ENCODE measurements at regions not wholly inside any gene's neighbourhood (a gene's known extent, or its start where the extent isn't known, plus 50 kb on each side); places are given as distances from the start of the nearest gene placed in this dataset.

DNA sequence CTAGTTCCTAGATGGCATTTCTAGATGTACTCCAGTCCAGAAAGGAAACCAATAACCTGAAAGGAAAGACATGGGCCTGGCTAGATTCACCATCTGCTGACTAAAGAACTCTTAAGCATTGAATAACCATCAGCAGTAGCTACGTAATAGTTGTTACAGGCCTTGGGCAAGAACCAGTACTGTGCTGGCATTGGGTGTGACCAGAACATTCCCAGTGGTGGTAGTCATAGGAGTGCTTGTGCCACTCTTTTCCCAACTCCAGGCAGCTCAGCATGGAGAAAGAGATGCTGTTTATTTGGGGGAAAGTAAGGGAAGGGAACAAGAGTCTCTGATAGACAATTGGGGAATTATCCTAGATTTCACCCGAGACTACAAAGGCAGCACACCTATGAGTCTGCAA lies 333.3 kb downstream of the SLC16A7 start:
- DNase-seq: no peak

DNA sequence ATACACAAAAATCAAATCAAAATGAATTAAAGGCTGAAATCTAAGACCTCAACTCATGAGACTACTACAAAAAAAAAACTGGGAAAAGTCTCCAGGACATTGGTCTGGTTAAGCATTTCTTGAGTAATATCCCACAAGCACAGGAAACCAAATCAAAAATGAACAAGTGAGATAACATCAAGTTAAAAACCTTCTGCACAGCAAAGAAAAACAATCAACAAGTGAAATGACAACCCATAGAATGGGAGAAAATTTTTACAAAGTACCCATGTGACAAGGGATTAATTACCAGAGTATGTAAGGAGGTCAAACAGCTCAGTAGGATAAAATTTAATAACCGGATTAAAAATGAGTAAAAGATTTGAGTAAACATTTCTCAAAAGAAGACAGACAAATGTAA lies 338.7 kb downstream of the SLC16A7 start:
- no peak for DNase-seq

DNA sequence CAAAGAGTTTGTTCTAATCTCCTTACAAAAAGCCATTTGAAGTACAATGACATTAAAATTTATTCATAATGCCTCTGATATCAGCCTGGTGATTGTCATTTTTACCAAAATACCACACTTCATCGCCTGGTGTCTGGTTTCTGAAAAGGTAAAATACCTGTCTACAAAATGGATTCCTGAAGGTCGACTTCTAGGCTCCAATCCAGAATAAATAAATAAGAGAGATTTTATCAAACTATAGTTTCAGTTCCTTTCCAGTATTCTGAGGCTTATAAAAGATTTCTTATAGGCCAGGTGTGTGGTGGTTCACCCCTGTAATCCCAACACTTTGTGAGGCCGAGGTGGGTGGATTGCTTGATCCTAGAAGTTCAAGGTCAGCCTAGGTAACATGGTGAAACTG lies 340.7 kb downstream of the SLC16A7 start:
- DNase-seq: no peak

DNA sequence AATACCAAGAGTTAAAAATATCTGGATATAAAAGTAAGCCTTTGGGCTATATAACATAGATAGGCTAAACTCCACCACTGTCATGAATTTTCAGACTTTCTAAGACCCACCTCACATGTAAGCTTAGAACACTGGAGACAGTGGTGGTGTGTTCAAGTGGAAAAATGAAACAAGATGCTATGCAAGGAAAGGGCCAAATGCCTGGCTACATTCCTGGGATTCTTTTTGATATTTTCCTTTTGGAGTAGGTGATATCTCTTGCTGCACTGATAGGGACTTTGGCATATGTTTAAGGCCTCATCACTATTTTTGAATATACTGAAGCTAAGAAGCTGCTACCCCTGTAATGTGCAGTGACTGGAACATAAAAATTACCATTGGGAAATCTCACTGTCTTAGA lies 341.3 kb downstream of the SLC16A7 start:
- no peak for DNase-seq

DNA sequence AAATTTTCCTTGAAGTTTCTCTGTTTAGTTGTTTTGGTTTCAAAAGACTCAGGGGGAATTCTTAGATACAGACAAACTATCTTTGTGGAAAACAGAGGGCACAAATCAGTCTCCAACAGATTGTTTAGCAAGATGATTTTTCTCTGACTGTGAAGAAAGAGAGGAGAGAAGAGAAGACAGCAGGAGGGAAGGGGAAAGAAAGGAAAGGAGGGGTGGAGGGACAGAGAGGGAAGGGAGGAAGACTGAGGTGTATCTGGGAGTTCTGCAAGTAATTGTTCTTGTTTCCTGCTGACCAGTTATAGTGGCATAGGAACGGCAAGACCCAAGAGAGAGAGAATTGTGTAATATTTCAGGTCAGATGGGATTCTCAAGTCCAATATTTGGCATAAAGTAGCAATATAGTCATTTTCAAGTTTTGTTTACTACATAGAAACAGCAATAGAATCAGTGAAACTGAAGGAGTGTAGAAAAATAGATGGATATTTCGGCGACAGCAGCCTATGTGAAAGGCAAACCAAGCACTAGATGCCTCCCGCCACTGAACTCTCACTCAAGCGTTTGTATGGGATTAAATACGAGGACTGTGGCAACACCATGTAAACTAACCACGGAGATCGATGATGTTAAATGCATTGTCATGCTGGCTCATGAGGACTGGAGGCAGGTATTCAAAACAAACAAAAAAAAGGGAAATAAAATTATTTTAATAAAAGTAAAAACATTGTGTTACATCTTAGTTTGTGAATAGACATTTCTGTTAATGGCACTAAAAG lies 342.5 kb downstream of the SLC16A7 start:
- no peak for DNase-seq

DNA sequence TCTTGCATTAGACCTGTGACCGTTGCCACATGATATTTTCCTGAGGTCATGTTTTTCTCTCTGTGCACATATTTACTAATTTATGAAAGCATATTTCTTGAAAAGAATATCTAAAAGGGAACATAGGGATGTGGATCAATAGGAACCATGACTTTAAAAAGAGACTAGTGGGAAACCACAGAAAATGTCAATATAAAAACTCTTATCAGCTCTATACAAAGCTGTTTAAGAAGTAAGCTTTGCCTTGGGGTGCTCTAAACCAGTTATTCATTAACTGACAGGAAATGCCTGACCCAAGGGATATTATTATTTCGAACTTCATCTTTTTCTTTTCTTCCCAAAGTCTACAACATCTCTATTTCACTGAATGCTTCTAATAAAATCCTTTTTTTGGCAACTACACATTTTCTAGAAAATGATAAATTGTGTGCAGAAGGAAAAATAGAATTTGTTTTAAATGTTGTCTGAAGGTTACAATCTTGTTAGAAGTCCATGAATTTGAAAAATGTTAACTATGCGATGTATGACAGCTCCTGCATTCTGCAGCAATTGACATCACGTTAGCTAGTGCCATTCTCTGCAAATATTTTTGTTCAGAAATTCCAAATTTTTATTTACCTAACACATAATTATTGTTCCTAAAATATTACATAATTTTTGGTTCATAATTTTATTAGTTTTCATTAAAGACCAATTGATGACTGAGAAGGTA lies 345.0 kb downstream of the SLC16A7 start:
- DNase-seq: no peak

DNA sequence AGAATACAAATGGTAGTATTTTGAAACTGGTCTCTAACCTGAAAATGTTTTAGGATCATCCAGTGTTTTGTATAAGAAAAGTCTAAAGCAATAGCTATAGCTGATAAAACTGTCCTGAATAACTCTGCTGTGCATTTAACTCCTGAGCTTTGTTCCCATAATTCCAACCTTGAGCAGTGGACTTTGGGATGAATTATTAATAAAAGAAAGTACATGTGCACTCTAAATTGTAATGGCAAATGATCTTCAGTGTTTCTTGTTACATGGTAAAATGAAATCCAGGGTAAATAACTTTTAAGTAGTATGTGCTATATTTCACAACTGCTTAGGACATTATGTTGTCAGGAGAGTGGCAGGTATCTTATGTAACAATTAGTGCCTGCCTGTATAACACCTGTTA lies 345.6 kb downstream of the SLC16A7 start:
- no peak for DNase-seq

DNA sequence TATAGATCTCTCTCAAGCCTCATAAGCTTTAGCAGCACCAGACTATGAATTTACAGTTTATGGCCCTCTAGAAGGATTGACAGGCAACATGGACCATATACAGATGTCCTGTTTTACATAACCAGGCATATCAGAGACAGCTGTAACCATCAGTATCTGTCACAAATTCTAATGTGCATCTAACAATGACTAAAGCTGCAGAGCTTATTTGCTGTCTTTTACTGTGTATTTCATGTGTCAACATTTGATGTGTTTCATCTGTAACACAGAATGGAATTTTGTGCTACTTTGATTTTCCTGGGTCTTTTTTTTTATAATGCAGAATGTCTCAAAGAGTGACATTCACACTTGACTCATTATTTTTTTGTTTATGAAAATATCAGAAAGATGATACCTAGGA lies 348.3 kb downstream of the SLC16A7 start:
- DNase-seq: no peak

DNA sequence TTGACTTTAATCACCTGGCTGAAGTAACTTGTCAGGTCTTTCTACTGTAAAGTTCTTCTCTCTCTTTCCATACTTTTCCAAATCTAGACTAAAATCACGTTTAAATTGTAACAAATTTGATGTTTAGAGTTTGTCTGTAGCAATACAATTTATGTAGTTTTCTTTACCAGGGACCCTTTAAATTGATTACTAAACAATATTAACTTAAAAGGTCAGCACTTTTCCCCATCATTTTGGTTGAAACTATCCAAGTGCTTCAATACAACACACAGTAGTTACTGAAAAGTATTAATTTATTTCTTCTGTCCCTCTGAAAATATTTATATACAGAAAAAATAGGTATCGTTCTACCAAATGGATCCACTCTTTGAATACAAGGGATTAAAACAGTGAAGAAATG lies 350.8 kb downstream of the SLC16A7 start:
- no peak for DNase-seq

DNA sequence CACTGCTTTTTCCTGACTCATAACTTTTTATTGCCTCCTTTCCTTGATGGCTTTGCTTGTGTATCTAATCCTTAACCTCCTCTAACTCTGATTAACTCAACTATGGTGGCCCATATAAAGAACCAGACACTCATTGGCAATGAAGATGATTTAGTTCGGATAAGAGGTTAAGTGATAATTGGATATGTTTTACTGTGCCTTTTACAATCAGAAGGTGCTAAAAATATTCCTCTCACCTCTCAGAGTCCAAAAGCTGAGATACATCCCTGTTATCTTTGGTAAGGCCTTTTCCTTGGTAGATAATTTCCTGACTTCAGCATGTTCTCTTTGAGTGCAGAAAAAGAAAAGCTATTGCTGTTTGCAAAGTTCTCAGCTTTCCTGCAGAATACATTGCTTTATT lies 367.7 kb downstream of the SLC16A7 start:
- DNase-seq: no peak

DNA sequence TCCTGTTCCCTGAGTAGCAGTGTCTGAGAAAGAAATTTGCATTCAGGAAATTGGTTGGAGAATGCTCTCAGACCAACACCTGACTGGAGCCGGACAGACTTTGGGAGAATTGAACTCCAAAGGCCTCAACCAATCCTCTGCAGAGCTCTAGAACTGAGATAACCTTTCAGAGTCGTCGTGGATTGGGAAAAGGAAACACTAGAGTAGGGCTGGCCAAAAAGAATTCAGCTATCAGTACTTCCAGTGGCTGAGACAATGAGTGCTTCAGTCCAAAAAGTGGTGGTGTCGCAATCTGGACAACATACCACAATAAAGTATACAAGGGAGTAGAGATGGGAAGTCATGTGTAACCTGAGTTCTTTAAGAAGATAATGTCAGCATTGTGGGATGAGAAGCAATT lies 377.1 kb downstream of the SLC16A7 start:
- DNase-seq: no peak

DNA sequence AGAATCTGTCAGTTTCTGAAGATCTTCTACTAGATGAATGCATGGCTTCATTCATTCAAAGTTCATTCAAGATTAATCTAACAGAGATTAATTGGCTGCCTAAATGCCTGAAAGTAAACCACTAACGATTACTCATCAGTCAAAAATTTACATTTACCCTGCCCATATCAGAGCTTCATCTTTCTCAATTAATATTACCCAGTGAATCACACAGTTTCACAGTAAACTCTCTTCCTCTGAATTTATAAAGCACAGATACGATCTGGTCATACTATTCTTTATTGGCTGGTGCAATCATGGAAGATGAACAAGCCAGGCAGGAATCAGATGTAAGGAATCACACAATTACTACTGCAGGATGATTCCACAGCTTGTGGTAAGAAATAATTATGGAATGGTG lies 377.7 kb downstream of the SLC16A7 start:
- DNase-seq: no peak

DNA sequence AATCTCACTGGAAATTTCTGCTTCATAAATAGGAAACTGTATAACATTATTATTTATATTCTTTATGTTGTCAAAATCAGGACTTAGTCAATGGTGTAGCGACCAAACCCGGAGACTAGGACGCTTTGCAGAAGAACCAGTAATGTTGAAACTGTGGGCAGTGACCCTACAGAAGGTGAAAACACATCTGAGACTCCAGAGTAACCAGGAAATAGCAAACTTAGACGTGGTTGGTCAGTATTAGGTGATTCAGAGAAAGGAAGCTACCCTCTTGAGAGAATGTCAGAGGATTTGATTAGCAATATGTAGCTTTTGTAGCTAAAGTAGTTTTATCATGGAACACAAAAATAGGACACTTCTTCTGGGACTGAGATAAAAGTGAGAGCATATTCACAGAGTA lies 381.9 kb downstream of the SLC16A7 start:
- no peak for DNase-seq

DNA sequence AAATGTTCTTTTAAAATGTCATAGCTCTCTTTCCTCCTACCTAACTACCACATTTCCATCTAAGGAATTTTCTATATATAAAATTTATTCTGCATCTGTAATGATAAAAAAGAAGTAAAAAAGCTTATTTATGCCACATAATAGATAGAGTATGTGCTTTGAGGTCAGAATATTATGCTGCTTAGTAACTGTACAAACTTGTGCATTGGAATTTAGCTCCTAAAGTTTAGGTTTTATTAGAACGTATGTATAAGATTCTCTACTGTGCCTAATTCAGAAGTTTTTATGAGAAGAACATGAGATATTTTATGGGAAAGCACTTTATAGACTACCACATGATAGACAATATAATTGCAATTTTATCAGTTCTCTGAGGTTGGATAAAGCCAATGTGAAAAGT lies 384.6 kb downstream of the SLC16A7 start:
- no peak for DNase-seq

DNA sequence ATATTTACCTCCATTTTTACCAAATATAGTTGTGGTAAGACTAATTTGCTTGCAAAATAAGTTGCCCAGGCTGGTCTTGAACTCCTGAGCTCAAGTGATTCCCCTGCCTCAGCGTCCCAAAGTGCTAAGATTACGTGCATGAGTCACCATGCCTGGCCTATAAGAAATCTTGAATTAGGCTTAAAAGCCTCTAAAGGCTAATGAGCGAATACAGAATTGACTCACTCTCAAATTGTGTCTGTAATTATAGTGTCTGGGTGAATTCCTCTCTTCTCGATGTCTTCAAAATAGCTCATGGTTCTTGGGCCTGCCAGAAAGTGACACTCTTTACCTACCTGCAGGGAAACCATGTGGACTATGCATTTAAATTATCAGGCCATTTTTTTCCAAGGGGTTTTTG lies 403.5 kb downstream of the SLC16A7 start:
- no peak for DNase-seq

DNA sequence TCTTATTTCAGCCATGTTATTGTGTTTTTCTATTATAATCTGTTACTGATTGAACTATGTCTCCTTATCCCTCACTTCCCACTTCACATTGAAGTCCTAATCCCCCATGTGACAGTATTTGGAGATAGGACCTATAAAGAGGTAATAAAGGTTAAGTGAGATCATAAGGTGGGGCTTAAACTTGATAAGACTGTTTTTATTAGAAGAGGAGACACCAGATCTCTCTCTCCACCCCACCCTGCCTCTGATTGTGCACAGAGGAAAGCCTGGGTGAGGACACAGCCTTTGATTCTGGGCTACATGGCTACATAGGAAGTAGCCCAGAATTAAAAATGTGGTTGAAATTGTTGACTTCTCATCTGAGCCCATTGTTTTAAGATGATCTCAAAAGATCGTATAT lies 414.7 kb downstream of the SLC16A7 start:
- DNase-seq: no peak

DNA sequence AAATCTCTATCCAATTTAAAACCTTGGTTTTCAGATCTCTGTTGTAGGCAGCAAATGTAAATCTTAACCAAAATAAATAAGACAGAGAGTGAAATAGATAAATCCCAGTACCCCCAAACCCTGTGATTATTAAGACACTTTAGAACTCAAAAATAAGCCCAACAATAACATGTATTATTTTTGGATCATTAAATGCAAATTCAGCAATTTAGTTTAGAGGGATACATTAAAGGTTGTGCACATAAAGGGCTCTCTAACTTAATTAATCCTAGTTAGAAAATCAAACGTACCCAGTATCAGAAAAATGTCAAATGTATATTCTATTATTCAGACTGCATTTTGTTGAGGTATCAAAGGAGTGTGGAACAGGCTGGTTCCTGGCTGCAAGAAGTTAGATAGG lies 416.8 kb downstream of the SLC16A7 start:
- DNase-seq: no peak

DNA sequence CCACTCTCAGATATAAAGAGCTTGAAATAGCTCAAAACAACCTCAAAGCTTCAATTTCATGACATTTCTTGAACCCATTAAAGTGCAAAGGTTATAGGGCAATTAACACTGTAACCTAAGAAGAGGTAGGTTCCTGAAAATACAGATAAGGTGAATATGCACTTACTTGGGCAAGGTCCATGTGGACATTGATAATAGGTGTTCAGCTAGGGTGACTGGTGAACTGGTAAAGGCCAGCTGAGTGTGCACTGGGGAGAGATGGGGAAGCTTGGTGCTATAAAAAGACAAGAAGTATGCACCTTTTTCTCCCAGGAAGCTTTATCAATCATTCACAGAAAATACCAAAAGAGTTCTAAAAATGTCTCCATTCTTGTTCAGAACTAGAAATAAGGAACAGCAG lies 418.6 kb downstream of the SLC16A7 start:
- DNase-seq: no peak

DNA sequence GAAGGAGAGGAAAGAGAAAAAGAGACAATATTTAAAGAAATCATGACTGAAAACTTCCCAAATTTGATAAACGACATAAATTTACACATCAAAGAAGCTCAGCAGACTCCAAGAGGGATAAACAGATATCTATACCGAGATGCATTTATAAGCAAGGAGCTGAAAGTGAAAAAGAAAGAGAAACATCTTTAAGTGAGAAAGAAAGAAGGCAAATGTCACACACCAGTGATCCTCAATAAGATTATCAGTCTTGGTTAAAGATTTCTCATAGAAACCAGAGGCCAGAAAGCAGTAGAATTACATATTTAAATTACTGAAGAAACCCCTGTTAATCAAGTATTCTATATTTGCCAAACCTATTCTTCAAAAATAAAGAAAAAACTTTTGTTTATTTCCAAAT lies 424.2 kb downstream of the SLC16A7 start:
- DNase-seq: no peak

DNA sequence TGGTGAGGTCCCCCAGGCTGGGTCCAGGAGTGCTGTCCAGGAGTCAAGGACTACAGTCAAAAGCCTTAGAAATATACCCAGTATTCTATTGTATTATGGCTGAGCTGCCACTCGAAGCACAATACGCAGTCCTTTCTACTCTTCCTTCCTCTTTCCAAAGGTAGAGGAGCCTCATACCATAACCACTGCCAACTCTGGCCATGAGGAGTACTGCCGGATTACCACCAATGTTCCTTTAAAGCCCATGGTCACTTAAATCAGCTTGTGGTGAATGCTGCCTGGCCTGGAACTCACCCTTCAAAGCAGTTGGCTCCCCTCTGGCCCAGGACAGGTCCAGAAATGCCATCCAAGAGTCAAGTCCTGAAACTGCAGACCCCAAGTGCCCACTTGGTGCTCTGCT lies 425.4 kb downstream of the SLC16A7 start:
- no peak for DNase-seq

DNA sequence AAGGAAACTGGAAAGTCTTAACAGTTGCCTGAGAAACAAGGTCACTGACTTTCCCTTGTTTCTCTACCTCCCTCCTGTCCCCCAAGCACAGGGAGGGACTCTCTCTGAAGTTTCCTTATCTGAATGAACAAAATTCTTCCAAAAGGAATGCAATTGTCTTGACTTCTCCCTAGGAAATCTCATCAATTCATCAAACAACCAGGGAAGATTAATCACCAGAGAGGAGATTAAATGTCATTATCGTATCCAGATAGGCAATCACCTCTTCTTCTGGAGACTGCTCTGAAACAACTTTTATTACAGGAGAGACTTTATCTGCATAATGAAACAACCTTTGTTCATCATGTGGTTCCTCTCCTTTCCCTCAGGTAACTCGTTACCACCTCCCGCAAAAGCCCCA lies 431.4 kb downstream of the SLC16A7 start:
- DNase-seq: no peak

DNA sequence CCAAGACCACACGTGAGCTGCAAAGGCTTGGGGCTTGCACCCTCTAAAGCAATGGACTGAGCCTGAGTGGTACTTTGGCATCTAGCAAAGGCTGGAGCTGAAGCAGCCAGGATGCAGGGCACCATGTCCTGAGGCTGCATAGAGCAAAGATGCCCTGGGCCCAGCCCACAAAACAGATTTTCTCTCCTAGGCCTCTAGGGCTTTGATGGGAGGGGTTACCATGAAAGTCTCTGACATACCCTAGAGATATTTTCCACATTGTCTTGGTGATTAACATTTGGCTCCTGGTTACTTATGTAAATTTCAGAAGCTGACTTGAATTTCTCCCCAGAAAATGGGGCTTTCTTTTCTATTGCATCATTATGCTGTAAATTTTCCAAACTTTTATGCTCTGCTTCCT lies 438.3 kb downstream of the SLC16A7 start:
- no peak for DNase-seq

DNA sequence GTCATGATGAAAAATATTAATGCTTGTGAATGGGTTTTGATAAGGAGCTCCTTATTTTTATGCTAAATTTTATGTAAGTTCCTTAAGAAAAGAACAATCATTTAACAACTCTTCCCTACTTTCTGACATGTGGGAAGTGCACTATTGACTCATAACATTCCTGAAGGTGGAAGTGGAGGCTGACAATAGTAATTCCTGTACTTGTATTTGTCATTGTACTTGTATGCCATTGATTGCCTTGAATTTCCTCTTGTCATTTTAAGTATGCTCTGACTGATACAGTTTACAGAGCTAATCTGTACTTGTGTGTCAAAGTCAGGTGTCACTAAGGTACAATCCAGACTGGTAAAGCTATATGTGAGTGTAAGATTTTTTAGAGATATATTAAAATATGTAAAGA lies 440.0 kb downstream of the SLC16A7 start:
- DNase-seq: no peak

DNA sequence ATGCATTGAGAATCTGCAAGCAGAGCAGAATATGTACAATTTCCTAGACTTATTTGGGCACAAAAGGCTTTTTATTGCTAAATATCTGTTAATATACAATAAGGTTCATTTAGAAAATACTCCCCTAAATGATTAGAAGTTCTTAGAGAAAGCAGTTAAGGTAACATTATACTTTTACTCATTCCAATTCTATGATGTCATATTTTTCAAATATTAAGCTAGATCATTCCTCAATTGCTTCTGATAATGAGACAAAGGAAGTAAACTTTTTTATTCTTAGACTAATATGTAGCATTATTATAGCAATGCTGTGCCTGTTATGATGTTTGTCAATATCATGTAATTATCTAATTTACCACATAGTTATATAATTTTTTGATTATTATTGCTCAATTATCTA lies 447.0 kb downstream of the SLC16A7 start:
- DNase-seq: no peak

DNA sequence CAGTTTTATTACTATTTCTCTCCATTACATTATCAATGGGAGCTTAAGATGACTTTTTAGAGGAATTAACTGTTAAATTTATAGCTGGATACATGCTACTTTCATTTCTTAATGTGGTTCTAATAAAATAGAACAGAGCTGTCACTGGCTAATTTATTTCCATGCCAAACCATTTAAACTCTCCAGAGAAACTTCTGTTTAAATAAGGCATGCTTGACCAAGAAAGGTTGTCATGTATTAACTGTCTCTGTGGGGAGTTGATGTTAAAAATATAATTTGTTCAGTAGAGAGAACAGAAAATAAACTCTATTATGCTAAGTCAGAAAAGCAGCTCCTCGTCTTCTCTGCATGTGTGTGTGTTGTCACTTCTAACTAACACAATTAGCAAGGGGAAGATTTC lies 447.4 kb downstream of the SLC16A7 start:
- DNase-seq: no peak
